Fibroblast of the aortic adventitia (primary cell): ENCODE measurements at regions not wholly inside any gene's neighbourhood (a gene's known extent, or its start where the extent isn't known, plus 50 kb on each side); places are given as distances from the start of the nearest gene placed in this dataset.

Experiments
- DNase-seq: peaks from one replicate; pipeline ENCODE4 v3.0.0-alpha.2; 2010; ENCODE audit warnings: low read depth
- H3K4me3 ChIP-seq: 2 replicates; pipeline ENCODE4 v1.5.1; 2011; ENCODE audit warnings: low read depth, mild to moderate bottlenecking, control low read depth, low read length, moderate library complexity
- TF ChIP-seq, protein P1 (sequence below): IDR thresholded peaks from 2 replicates; pipeline ENCODE4 v1.5.1; 2011; ENCODE audit warnings: mild to moderate bottlenecking, low read length, control low read depth, inconsistent platforms; ENCODE audit not compliant: insufficient read depth

DNA sequence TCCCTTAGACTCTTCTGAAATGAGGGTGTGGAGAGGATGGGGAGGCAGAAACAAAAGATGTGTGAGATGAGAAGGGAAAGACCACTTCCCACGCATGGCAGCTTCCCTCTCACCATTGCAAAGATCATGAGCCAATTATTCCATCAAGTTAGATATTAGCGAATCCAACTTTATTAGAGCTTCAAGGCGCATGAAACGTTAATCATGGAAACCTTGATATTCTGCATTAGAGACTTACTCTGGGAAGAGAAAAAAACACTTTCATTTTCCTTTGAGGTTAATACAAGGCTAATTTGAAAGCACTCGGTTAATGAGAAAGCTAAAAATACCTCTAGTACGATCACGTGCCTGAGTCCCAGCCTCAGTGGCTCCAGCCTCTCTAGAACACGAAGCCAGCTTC lies 220.6 kb upstream of the RPL38 start:
- no peak for DNase-seq
- TF ChIP-seq, protein P1, sequence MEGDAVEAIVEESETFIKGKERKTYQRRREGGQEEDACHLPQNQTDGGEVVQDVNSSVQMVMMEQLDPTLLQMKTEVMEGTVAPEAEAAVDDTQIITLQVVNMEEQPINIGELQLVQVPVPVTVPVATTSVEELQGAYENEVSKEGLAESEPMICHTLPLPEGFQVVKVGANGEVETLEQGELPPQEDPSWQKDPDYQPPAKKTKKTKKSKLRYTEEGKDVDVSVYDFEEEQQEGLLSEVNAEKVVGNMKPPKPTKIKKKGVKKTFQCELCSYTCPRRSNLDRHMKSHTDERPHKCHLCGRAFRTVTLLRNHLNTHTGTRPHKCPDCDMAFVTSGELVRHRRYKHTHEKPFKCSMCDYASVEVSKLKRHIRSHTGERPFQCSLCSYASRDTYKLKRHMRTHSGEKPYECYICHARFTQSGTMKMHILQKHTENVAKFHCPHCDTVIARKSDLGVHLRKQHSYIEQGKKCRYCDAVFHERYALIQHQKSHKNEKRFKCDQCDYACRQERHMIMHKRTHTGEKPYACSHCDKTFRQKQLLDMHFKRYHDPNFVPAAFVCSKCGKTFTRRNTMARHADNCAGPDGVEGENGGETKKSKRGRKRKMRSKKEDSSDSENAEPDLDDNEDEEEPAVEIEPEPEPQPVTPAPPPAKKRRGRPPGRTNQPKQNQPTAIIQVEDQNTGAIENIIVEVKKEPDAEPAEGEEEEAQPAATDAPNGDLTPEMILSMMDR, result no peak
- no peak overlapping the region for H3K4me3 ChIP-seq

DNA sequence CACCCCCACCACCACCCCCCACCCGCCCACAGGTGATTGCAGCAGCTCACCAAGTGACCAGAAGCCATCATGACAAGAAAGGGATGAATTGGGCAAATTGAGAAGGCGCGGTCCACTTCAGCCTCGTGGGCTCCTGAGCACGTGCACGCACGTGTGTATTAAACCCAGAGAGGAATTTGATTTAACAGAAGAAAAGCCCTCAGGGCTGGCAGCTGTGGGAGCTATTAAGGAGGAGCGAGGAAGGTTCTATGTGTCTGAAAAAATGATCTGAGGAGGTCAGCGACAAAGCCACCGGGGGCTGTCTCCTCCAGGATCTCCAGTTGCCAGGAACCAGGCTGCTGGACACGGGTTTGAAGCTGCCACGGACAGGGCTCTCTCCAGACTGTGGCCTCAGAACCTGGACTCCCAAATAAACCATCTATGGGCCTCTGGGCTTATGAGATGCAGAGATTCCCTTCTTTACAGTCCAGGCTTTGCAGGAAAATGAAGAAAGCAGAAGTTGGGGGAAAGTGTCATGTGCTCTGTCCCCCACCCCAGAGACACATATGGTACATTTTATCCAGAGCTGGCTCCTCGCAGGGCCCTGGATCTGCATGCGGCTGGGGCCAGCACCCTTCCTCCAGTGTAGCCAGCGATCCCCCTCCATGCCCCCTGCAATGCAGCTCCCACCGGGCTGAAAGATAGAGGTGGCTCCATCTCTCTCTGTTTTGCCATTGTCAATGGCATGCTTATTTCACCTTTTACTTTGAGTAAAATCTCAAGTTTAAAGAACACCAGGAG lies 219.7 kb upstream of the RPL38 start:
- TF ChIP-seq, protein P1, result no peak
- no peak overlapping the region for H3K4me3 ChIP-seq
- no peak for DNase-seq

DNA sequence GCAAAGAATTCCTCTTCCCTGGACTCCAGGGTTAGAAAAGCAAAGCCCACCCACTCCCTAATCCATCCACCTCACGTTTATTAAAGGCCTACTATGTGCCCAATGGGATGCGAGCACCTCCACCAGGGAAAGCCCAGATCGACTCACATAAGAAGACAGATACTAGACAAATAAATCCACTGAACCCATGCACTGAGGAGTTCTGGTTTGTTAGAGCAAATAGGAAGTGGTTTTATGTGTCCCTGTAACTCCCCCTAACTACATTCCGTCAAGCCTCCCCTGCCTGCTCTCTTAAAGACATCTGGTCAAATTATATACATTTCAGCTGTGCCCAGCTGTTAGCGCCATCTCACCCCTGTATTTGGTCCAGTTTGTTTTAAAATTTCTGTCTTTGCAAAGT lies 218.5 kb upstream of the RPL38 start:
- TF ChIP-seq, protein P1, result no peak
- DNase-seq, result no peak
- no peak overlapping the region for H3K4me3 ChIP-seq

DNA sequence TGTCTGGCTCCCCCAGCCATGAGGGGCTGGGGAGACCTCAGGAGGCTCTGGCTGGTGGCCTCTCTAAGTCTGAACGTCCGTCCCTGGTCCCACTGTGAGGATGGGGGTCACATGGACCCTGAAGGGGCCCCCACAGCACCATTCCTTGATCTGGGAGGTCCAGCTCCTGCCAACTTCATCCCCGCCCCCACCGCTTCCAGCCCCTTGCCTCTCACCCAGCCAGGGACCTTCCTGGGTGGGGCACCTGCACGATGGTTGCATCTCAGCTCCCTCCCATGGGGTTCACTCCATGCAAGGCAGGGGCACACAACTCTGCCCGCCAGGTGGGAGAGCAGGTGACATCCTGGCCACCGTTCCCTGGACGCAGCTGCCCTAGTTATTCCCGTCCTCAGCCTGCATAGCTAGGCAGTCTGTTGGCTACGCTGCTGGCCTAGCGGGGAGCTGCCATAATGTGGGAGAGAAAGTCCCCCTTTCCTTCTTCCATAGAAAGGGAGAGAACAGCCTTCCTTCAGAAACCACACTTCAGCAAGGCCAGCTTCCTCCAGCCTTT lies 217.9 kb upstream of the RPL38 start:
- TF ChIP-seq, protein P1, result no peak
- no peak for DNase-seq
- no peak overlapping the region for H3K4me3 ChIP-seq

DNA sequence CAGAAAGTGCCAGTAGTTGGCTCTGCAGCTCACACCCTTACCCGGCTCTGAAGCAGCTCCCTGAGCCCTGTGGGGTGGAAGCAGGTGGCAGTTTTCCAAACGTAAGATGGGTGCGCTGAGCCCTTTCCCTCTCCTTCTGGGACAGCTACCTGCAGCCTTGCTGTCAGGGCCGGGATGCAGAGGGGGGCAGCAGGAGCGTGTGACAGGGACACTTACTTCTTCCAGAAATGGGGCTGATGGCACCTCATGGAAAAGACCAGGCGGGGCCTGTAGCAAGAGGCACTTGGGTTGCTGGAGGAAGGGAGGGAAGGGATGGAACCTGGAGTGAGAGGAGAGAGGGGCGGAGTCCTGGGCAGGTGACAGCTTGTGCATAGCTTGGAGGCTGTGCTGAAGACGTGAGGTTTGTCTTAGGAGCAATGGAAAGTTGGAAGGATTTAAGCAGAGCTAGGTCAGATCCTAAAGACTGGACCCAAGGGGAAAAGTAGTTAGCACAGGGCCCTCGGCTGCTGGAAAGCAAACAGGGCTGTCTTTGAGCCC lies 216.8 kb upstream of the RPL38 start:
- no peak for DNase-seq

DNA sequence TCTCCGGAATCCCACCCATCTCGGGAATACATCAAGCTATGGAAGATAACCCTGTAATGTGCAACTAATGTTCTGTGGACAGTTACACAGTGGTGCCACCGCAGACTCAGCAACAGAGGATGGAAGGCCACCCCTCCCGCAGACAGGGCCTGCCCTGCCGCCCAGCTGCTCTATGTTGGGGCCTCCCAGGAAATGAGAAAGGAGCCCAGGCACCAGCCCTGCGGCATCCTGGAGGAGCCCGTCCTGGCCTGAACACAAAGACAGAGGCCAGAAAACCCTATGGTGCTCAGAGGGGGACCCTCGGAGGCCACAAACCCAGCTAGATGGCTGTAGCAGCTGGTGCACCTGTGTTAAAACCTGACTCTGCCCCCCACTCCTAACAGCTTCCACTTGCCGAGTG lies 216.1 kb upstream of the RPL38 start:
- H3K4me3 ChIP-seq, result no peak overlapping the region
- DNase-seq, result no peak
- TF ChIP-seq, protein P1, result no peak

More for the DNA sequence above, 216.8 kb upstream of the RPL38 start:
- TF ChIP-seq, protein P1, result no peak
- H3K4me3 ChIP-seq, result no peak overlapping the region
